NCI-H1694 treated with DMSO at 0.1 percent for 48 hours (cell line): ENCODE measurements at regions not wholly inside any gene's neighbourhood (a gene's known extent, or its start where the extent isn't known, plus 50 kb on each side); places are given as distances from the start of the nearest gene placed in this dataset.

ENCODE experiments used
- DNase-seq: peaks from one replicate; lab custom pipeline; 2025; lab: John Stamatoyannopoulos, UW

DNA sequence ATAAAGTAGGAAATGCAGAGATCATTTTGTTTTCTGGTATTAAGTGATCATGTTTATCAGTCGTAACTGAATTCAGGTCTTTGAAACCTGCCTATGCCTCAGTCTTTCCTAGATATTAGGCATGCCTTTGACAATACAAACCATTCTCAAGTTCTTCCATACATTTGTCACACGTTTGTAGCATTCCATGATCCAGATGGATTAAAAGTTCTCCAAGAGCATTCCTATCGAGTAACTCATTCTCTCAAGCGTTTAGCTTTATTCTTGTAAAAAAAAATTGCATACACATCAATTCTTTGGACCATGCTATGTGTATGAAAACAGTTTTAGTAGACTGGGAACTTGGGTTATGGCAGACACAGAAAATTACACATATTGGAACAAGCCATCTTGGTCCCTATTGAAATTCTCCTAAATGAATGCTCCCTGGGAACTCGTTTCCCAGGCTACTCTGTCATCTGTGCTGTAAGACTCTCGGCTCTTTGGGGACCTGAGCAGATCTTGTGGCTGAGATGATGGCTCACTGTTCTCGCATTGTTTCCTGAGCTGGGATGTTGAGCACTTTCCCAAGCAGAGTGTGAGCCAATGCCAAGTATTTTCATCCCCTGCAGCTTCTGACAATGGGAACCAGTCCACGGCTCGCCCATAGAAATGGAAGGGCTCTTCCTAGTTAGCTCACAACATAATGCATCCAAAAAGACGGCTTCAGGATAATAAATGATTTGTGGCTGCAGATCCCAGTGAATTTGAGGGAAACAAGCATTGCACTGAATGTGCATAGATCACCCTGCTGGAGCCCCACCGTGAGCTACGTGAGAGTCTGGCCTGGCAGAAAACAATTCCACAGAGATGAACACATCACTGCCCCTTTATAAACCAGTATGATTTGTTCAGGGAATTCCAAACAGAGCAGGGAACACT, 230.2 kb downstream of the IRX1 start:
- no peak for DNase-seq

- DNase-seq: no peak
Observed at GRCh38 chr5:3827624-3828023, 232.0 kb downstream of the IRX1 start.

DNA sequence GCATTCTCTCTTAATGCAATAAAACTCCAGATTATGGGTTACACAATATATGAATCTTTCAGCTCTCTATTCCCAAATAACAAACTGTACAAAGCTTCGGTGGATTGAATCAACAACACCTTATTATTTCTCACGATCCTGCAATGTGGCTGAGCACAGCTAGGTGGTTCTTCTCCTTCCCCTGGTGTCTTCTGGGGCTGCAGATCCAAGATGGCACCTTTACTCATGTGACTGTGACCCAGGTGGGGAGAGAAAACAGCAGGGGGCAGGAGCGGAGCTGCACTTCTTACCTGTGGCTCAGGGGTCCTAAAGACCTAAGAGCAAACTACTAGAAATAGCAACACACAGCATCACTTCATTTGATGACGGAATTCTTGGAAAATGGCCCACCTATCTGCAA, 233.1 kb downstream of the IRX1 start:
- no peak for DNase-seq

GRCh38 chr5:3833566-3833965, 237.9 kb downstream of the IRX1 start:
- DNase-seq: no peak

- DNase-seq: no peak
Observed at GRCh38 chr5:3835811-3836210, 240.2 kb downstream of the IRX1 start.

GRCh38 chr5:3836528-3836927, 240.9 kb downstream of the IRX1 start:
- no peak for DNase-seq

GRCh38 chr5:3837506-3837905, 241.9 kb downstream of the IRX1 start:
- no peak for DNase-seq

- DNase-seq: no peak
Observed at GRCh38 chr5:3839151-3839550, 243.5 kb downstream of the IRX1 start.

DNA sequence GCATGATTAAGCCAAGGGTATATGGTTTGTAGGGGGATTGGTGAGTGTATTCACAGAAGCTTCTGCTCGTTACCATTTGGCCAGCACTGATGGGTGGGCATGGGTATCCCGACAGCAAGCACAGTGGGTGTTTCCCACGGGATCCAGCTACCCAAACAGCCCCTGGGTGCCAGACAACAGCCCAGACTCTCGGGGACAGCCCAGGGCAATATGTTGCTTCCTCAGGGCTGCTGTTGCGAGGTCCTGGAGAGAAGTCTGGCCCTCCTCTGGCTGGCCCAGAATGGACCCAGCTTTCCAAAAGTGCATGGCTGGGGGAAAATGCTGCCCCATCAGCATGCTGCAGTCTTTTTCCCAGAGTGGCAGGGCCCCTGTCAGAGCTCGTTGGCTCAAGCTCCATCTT, 247.0 kb downstream of the IRX1 start:
- DNase-seq: no peak

- no peak for DNase-seq
Observed at GRCh38 chr5:3843706-3844105, 248.1 kb downstream of the IRX1 start.

- DNase-seq: no peak
Observed at GRCh38 chr5:3844266-3844665, 248.6 kb downstream of the IRX1 start.

DNA sequence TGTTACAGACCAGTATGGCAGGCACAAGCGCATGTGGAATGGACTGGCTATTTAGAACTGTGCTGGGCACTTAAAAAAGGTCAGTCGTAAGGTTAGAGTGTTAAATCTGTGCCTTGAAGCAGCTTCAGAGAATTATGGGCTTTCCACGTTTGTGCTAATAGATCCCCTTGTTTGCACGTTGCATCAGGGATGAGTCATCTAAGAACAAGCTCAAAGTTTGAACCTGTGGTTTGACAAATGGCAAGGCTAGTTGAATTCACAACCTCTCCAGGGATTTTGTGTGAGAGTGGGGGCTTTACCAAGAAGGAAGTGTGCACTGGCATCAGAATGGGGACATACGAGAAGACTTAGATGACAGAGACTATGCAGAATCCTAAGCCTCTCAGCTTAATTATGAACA, 249.6 kb downstream of the IRX1 start:
- DNase-seq: no peak

DNA sequence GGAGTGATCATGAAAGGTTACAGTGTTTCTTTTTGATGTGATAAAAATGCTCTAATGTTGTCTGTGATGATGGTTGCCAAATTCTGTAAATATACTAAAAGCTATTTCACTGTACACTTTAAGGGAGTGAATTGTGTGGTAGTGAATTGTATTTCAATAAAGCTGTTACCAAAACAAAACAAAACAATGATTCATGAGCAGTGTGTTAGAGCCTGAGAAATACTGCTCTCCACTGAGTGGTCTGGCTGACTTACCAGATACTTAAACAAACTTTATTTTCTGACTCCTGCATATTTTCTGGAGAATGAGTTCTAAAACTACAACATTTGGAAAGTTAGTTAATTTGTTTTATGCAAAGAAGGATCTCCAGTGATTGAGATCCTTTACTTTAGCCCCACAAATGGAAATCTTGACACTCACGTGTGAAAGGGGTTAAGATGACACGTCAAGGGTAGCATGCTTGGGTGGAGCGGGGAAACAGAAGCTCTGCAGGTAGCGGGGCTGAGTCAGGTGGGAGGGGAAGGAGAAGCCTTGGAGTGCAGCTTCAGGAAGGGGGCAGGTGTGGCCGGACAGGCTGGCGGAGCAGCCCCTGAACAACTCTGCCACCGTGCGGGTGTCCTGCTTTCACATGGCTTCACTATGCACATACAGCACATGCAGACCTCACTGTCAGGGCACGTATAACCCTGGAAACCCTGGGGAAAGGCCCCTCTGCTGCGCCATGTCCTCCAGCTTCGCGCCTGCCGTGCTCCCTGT, 256.7 kb downstream of the IRX1 start:
- DNase-seq: no peak

GRCh38 chr5:3853362-3853761, 257.7 kb downstream of the IRX1 start:
- DNase-seq: no peak

GRCh38 chr5:3854188-3854821, 258.7 kb downstream of the IRX1 start:
- DNase-seq: no peak

GRCh38 chr5:3856036-3856435, 260.4 kb downstream of the IRX1 start:
- DNase-seq: no peak

DNA sequence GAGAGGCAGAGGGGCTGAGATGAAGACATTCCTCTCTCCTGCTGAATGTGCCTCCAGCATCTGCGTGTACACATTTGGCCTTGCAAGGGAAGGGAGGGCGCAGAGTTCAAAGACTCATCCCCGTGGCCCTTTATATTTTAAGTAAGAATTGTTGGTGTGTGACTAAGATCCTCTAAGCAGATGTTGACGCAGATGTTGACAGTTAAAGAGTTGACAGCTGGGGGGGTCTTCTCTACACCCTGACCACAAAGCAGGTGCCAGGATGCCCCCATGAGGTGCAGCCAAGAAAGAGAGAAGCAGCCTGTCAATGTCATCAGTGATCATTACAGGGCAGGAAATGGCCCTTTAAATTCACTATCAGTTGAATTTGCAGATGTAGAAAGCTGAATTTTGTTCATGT, 262.9 kb downstream of the IRX1 start:
- DNase-seq: no peak

- no peak for DNase-seq
Observed at GRCh38 chr5:3862906-3863305, 267.3 kb downstream of the IRX1 start.

DNA sequence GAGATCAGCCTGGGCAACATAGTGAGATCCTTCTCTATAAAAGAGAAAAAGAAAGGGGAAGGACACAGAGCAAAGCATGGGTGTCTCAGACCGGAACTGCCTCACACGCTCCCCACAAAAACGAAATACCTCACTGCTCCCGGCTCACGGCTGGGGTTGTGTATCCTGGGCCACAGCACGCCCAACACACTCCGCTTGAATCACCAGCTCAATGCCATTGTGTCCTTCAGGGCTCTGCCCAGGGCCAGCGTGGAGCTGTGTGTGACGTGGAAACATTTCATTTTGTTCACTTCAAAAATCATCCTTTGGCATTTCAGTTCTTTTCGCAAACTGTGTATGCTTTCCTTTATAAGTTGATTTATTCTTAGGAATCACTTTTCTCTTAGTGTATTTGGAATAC, 279.5 kb downstream of the IRX1 start:
- DNase-seq: no peak

GRCh38 chr5:3878267-3878666, 282.6 kb downstream of the IRX1 start:
- no peak for DNase-seq

GRCh38 chr5:3883040-3883439, 287.4 kb downstream of the IRX1 start:
- DNase-seq: no peak

DNA sequence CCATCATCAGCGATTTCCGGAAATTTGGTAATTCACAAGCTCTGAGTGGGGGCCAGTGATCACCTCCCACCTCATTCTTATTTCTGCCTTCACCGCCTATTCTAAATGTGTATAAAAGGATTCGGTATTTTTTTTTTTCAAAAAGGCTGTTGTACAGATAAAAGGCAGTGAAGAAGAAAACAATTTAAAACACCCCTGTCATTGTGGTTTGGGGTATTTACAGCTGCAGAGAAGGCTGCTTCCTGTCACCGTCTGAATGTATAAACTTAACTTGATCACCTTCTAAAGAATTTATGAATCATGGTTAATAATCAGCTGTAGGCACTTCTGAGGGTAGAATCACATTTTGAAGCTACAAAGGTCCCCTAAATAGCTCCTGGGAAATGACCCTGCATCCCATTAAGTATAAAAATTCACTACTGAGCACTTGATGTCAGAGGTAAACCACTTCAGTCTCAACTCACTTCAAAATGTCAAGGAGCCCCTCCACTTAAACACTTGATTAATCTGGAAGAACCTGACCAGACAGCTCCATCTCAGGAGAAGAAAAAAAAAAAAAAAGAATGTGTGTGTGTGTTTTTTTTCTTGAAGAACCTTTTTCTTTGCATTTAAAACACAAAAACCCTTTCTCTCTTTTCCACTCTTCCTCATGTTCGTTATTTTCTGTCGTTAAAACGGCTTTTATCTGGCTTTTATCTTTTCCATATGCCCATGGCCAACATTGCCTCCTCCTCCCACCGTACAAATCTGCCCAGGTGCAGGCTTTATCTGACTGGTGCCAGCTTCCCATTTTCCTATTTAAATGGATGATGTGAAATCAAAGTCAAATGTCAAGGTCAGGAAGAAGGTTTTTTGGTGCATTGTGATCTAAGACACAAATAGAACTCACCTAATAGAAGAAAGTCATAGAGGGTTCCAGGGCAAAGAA, 291.2 kb downstream of the IRX1 start:
- DNase-seq: no peak
